Keratinocyte (primary cell): ENCODE measurements at regions not wholly inside any gene's neighbourhood (a gene's known extent, or its start where the extent isn't known, plus 50 kb on each side); places are given as distances from the start of the nearest gene placed in this dataset.

Experiments used
- DNase-seq: peaks from one replicate; pipeline ENCODE4 v3.0.0-alpha.2; 2011; ENCODE audit warnings: low read depth, missing footprints, low spot score
- FAIRE-seq: peaks from 2 replicates; lab custom pipeline; 2011; peaks lifted over from hg19 to GRCh38; lab: Jason Lieb, UNC
- H2AFZ ChIP-seq: 2 replicates; pipeline ENCODE4 v1.6.0; 2012; ENCODE audit warnings: low read length, control low read depth, inconsistent platforms; ENCODE audit not compliant: control insufficient read depth
- H3K27ac ChIP-seq: 2 replicates; pipeline ENCODE4 v1.5.1; 2011; ENCODE audit warnings: low read length; ENCODE audit not compliant: control insufficient read depth, insufficient read depth
- H3K27me3 ChIP-seq: 3 replicates; pipeline ENCODE4 v1.6.0; 2011; ENCODE audit warnings: low read length; ENCODE audit not compliant: control insufficient read depth, insufficient read depth; ENCODE audit errors: extremely low read depth
- H3K36me3 ChIP-seq, 2 experiments: 2 replicates in 1 of 2; 3 replicates in 1 of 2; pipeline ENCODE4 v1.5.1; 2011; ENCODE audit warnings: low read length in 2 of 2, mild to moderate bottlenecking in 1 of 2; ENCODE audit not compliant: control insufficient read depth in 2 of 2, insufficient read depth in 2 of 2; ENCODE audit errors: extremely low read depth in 1 of 2
- H3K4me1 ChIP-seq: 3 replicates; pipeline ENCODE4 v1.5.1; 2011; ENCODE audit warnings: low read length; ENCODE audit not compliant: control insufficient read depth, insufficient read depth; ENCODE audit errors: extremely low read depth
- H3K4me2 ChIP-seq: 3 replicates; pipeline ENCODE4 v1.6.0; 2011; ENCODE audit warnings: low read depth, low read length; ENCODE audit not compliant: control insufficient read depth, insufficient read depth; ENCODE audit errors: extremely low read depth
- H3K4me3 ChIP-seq, 3 experiments: fragments of 200-600 bp in 1 of 3; sonication (generic) in 1 of 3; 2 replicates in 2 of 3; 3 replicates in 1 of 3; pipeline ENCODE4 v1.5.1; 2011 to 2016; ENCODE audit warnings: low read length in 3 of 3, mild to moderate bottlenecking in 3 of 3, control low read depth in 2 of 3, inconsistent platforms in 1 of 3, low read depth in 1 of 3, mixed read lengths in 1 of 3, mixed run types in 1 of 3, moderate library complexity in 1 of 3; ENCODE audit not compliant: control insufficient read depth in 2 of 3, insufficient read depth in 2 of 3; ENCODE audit errors: extremely low read depth in 1 of 3
- H3K79me2 ChIP-seq: 2 replicates; pipeline ENCODE4 v1.6.0; 2012; ENCODE audit warnings: low read length; ENCODE audit not compliant: control insufficient read depth, insufficient read depth
- H3K9ac ChIP-seq: 3 replicates; pipeline ENCODE4 v1.6.0; 2011; ENCODE audit warnings: low read length; ENCODE audit not compliant: control insufficient read depth, insufficient read depth; ENCODE audit errors: extremely low read depth
- H3K9me1 ChIP-seq: 3 replicates; pipeline ENCODE4 v1.6.0; 2011; ENCODE audit warnings: low read length; ENCODE audit not compliant: control insufficient read depth, insufficient read depth; ENCODE audit errors: extremely low read depth
- H3K9me3 ChIP-seq: 2 replicates; pipeline ENCODE4 v1.5.1; 2012; ENCODE audit warnings: low read depth, low read length; ENCODE audit not compliant: control insufficient read depth
- H4K20me1 ChIP-seq: 3 replicates; pipeline ENCODE4 v1.6.0; 2011; ENCODE audit warnings: low read length; ENCODE audit not compliant: control insufficient read depth, insufficient read depth; ENCODE audit errors: extremely low read depth
- EZH2 ChIP-seq: IDR thresholded peaks from one replicate; pipeline ENCODE4 v1.6.1; 2012; ENCODE audit warnings: inconsistent platforms, mild to moderate bottlenecking, low read length, moderate library complexity
- dilution Hi-C: fragments of 300-500 bp; cut with MboI; formaldehyde crosslinking; loops from one replicate; pipeline ENCODE4 v1.7.0; 2020; ENCODE audit warnings: low sequenced_read_pairs; ENCODE audit not compliant: extremely low pct_ligation_motif_present
- TF ChIP-seq, protein P1 (sequence below), 3 experiments: IDR thresholded peaks in 1 of 3; conservative IDR thresholded peaks in 1 of 3; optimal IDR thresholded peaks in 1 of 3; 2 replicates in 2 of 3; 3 replicates in 1 of 3; pipeline versions ENCODE3 to v1.5.1; 2011; ENCODE audit warnings: low read length in 3 of 3, mild to moderate bottlenecking in 3 of 3, moderate library complexity in 2 of 3, control low read depth in 1 of 3, inconsistent platforms in 1 of 3; ENCODE audit not compliant: insufficient read depth in 2 of 3; ENCODE audit errors: extremely low read depth in 1 of 3

- H3K9me1 ChIP-seq, result no peaks in the 10 kb centered on the region
- H3K4me1 ChIP-seq, result no peaks in the 10 kb centered on the region
- TF ChIP-seq EZH2, result no peak
- TF ChIP-seq, protein P1, sequence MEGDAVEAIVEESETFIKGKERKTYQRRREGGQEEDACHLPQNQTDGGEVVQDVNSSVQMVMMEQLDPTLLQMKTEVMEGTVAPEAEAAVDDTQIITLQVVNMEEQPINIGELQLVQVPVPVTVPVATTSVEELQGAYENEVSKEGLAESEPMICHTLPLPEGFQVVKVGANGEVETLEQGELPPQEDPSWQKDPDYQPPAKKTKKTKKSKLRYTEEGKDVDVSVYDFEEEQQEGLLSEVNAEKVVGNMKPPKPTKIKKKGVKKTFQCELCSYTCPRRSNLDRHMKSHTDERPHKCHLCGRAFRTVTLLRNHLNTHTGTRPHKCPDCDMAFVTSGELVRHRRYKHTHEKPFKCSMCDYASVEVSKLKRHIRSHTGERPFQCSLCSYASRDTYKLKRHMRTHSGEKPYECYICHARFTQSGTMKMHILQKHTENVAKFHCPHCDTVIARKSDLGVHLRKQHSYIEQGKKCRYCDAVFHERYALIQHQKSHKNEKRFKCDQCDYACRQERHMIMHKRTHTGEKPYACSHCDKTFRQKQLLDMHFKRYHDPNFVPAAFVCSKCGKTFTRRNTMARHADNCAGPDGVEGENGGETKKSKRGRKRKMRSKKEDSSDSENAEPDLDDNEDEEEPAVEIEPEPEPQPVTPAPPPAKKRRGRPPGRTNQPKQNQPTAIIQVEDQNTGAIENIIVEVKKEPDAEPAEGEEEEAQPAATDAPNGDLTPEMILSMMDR (optimal IDR thresholded peaks at IDR 0.05 in 1 of 3, IDR thresholded peaks at IDR 0.05 in 1 of 3, conservative IDR thresholded peaks at IDR 0.05 in 1 of 3; ENCODE audit: extremely low read depth in 1 of 3, insufficient read depth in 2 of 3, low read length in 3 of 3), result no peak
- dilution Hi-C loops, result no loop called here
- H4K20me1 ChIP-seq, result no peaks in the 10 kb centered on the region
- no peaks in the 10 kb centered on the region for H3K79me2 ChIP-seq
- H3K27ac ChIP-seq, result no peak overlapping the region
- H3K9ac ChIP-seq, result no peak overlapping the region
- H3K27me3 ChIP-seq, result no peaks in the 10 kb centered on the region
- no peak overlapping the region for H2AFZ ChIP-seq
- no peaks in the 10 kb centered on the region for H3K36me3 ChIP-seq
- no peak overlapping the region for H3K4me3 ChIP-seq
- FAIRE-seq, result no peak
- H3K4me2 ChIP-seq, result no peak overlapping the region
- no peak for DNase-seq
- H3K9me3 ChIP-seq, result no peaks in the 10 kb centered on the region
Observed at GRCh38 chr5:155834271-155834975, 492.5 kb upstream of the SGCD start.

DNA sequence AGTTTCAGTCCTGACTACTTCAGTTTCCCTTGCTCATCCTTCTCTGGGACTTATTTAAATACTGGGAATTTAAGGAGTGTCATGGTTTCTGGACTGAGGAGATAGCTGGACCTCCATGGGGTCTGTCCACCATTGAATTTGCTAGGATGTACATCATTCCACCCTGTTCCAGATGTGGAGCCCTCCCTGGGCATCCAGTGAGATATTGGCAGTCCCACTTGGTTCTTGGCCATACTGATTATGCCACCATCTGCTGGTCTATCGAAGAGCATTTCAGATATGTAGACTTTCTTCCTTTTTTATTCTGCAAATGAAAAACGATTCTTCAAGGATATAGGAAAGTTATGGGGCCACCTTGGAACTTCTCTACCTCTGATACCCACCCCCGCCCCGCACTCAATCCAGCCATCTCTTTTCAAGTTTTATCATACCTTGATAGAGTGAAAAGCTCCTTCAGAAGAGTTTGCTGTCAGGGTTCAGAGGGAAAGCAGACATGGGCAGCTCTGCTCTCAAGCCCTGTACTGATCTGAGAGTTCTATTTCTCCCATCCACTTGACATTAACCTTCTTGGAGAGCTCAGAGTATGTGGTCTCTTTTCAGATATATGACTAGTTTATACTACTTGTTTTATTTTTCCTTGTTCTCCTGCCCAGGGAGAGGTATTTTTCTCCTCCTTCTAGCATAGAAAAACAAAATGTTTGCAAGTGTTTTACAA lies 490.7 kb upstream of the SGCD start:
- no peak overlapping the region for H3K4me3 ChIP-seq
- TF ChIP-seq, protein P1 (optimal IDR thresholded peaks at IDR 0.05 in 1 of 3, IDR thresholded peaks at IDR 0.05 in 1 of 3, conservative IDR thresholded peaks at IDR 0.05 in 1 of 3; ENCODE audit: extremely low read depth in 1 of 3, insufficient read depth in 2 of 3, low read length in 3 of 3), result no peak
- TF ChIP-seq EZH2, result no peak
- H4K20me1 ChIP-seq, result no peaks in the 10 kb centered on the region
- H3K9me1 ChIP-seq, result no peaks in the 10 kb centered on the region
- H3K36me3 ChIP-seq, result no peaks in the 10 kb centered on the region
- H3K79me2 ChIP-seq, result no peaks in the 10 kb centered on the region
- H3K9ac ChIP-seq, result no peak overlapping the region
- no peak overlapping the region for H3K4me2 ChIP-seq
- H2AFZ ChIP-seq, result no peak overlapping the region
- no peak overlapping the region for H3K27ac ChIP-seq
- no peaks in the 10 kb centered on the region for H3K27me3 ChIP-seq
- dilution Hi-C loops, result no loop called here
- no peak for FAIRE-seq
- no peaks in the 10 kb centered on the region for H3K4me1 ChIP-seq
- no peak for DNase-seq
- H3K9me3 ChIP-seq, result no peaks in the 10 kb centered on the region
